HCT116 (cell line): ENCODE measurements at regions not wholly inside any gene's neighbourhood (a gene's known extent, or its start where the extent isn't known, plus 50 kb on each side); places are given as distances from the start of the nearest gene placed in this dataset.

ENCODE experiments used
- ATAC-seq: fragments of 200-7000 bp; cut with Tn5 transposase; 2 replicates; pipeline ENCODE4 v1.9.1; 2020; ENCODE audit warnings: mild to moderate bottlenecking, moderate library complexity
- BruUV-seq: library from RNA; stranded (reverse); fragments of 400-500 nt; replicated peaks from 2 replicates; lab custom pipeline; 2021; lab: Mats Ljungman, UMichigan
- CTCF ChIA-PET: fragments of 300-600 bp; sonication (Branson Sonifier 250); formaldehyde crosslinking; loops from one replicate; lab custom pipeline; 2021; ENCODE audit warnings: antibody characterized with exemption; lab: Charles Lee
- POLR2A ChIA-PET: fragments of 300-600, 350-600 bp; sonication (Branson Sonifier 250); formaldehyde crosslinking; loops from one replicate; lab custom pipeline; 2021; ENCODE audit warnings: antibody characterized with exemption; lab: Charles Lee
- RAD21 ChIA-PET, 2 experiments: fragments of 300-600 bp; sonication (Branson Sonifier 250); formaldehyde crosslinking; loops; one replicate each; lab custom pipeline; 2023; ENCODE audit warnings: low total read pairs in 2 of 2; ENCODE audit not compliant: uncharacterized antibody in 2 of 2, unreplicated experiment in 2 of 2, low non-redundant PET in 1 of 2; lab: Charles Lee
- DNase-seq: peaks from one replicate; pipeline ENCODE4 v3.0.0-alpha.2; 2010; ENCODE audit warnings: low read depth, low spot score
- H2AFZ ChIP-seq: fragments of 200-600 bp; shearing (Covaris generic), sonication (generic); 2 replicates; pipeline ENCODE4 v1.6.1; 2017; ENCODE audit warnings: low read depth, mixed run types, mixed read lengths, antibody characterized with exemption, low read length; ENCODE audit not compliant: poor library complexity, severe bottlenecking
- H3K27ac ChIP-seq: 2 replicates; pipeline ENCODE4 v1.5.1; 2012; ENCODE audit warnings: low read depth, low read length
- H3K27me3 ChIP-seq: fragments of 200-600 bp; sonication (generic); 2 replicates; pipeline ENCODE4 v1.6.1; 2016; ENCODE audit warnings: mixed run types, low read length, mixed read lengths; ENCODE audit not compliant: insufficient read depth
- H3K36me3 ChIP-seq, 2 experiments: fragments of 200-500 bp in 1 of 2; fragments of 200-600 bp in 1 of 2; sonication (Bioruptor generic) in 1 of 2; sonication (generic) in 1 of 2; 2 replicates each; pipeline versions ENCODE4 v1.5.1 to v1.6.1; 2014 to 2016; ENCODE audit warnings: low read length in 2 of 2, inconsistent platforms in 1 of 2, mixed read lengths in 1 of 2, mixed run types in 1 of 2; ENCODE audit not compliant: insufficient read depth in 2 of 2, control insufficient read depth in 1 of 2
- H3K4me1 ChIP-seq, 2 experiments: fragments of 200-600 bp in 1 of 2; sonication (generic) in 1 of 2; 2 replicates each; pipeline versions ENCODE4 v1.5.1 to v1.6.1; 2012 to 2017; ENCODE audit warnings: low read length in 2 of 2, inconsistent platforms in 1 of 2, mild to moderate bottlenecking in 1 of 2, mixed read lengths in 1 of 2, mixed run types in 1 of 2, moderate library complexity in 1 of 2; ENCODE audit not compliant: insufficient read depth in 2 of 2, control insufficient read depth in 1 of 2
- H3K4me2 ChIP-seq: fragments of 200-600 bp; sonication (generic); 2 replicates; pipeline ENCODE4 v1.6.1; 2017; ENCODE audit warnings: mixed run types, low read length, mixed read lengths
- H3K4me3 ChIP-seq, 2 experiments: fragments of 200-600 bp in 1 of 2; sonication (generic) in 1 of 2; replicated peaks in 1 of 2; 2 replicates each; pipeline ENCODE4 v1.5.1; 2011 to 2016; ENCODE audit warnings: low read length in 2 of 2, control low read depth in 1 of 2, low read depth in 1 of 2, mild to moderate bottlenecking in 1 of 2, mixed read lengths in 1 of 2, mixed run types in 1 of 2
- H3K79me2 ChIP-seq: fragments of 200-600 bp; sonication (generic); 2 replicates; pipeline ENCODE4 v1.6.1; 2017; ENCODE audit warnings: mild to moderate bottlenecking, mixed run types, low read length, moderate library complexity, mixed read lengths; ENCODE audit not compliant: insufficient read depth
- H3K9ac ChIP-seq: fragments of 200-600 bp; sonication (generic); 2 replicates; pipeline ENCODE4 v1.6.1; 2016; ENCODE audit warnings: low read length, mixed read lengths
- H3K9me2 ChIP-seq: fragments of 200-600 bp; sonication (generic), shearing (Covaris generic); 2 replicates; pipeline ENCODE4 v1.6.1; 2017; ENCODE audit warnings: mixed run types, mild to moderate bottlenecking, moderate library complexity; ENCODE audit not compliant: insufficient read depth
- H3K9me3 ChIP-seq, 2 experiments: fragments of 200-500 bp in 1 of 2; fragments of 200-600 bp in 1 of 2; sonication (Bioruptor generic) in 1 of 2; sonication (generic) in 1 of 2; 2 replicates each; pipeline ENCODE4 v1.6.1; 2014 to 2017; ENCODE audit warnings: low read length in 2 of 2, mixed read lengths in 2 of 2, inconsistent platforms in 1 of 2, low read depth in 1 of 2, mild to moderate bottlenecking in 1 of 2, mixed run types in 1 of 2, moderate library complexity in 1 of 2; ENCODE audit not compliant: control insufficient read depth in 1 of 2, insufficient read depth in 1 of 2
- H4K20me1 ChIP-seq: fragments of 200-600 bp; sonication (generic), shearing (Covaris generic); 2 replicates; pipeline ENCODE4 v1.6.1; 2017; ENCODE audit warnings: mixed run types, mild to moderate bottlenecking, moderate library complexity; ENCODE audit not compliant: insufficient read depth
- ATF3 ChIP-seq: IDR thresholded peaks from 2 replicates; pipeline ENCODE4 v1.6.1; 2012
- CBX3 ChIP-seq: IDR thresholded peaks from 2 replicates; pipeline ENCODE4 v1.6.1; 2012; ENCODE audit warnings: low read depth
- CTCF ChIP-seq, 3 experiments: fragments of 200-600 bp in 1 of 3; sonication (generic) in 1 of 3; IDR thresholded peaks in 2 of 3; conservative IDR thresholded peaks in 1 of 3; 2 replicates each; pipeline ENCODE4 v1.5.1; 2012 to 2017; ENCODE audit warnings: low read depth in 2 of 3, low read length in 2 of 3, antibody characterized with exemption in 1 of 3, borderline replicate concordance in 1 of 3, control low read depth in 1 of 3, mild to moderate bottlenecking in 1 of 3, mixed read lengths in 1 of 3, mixed run types in 1 of 3, moderate library complexity in 1 of 3; ENCODE audit not compliant: insufficient read depth in 1 of 3
- EGR1 ChIP-seq: IDR thresholded peaks from 2 replicates; pipeline ENCODE4 v1.6.1; 2012; ENCODE audit warnings: low read depth
- EZH2 ChIP-seq: fragments of 200-600 bp; sonication (generic); IDR thresholded peaks from 2 replicates; pipeline ENCODE4 v1.6.1; 2017; ENCODE audit warnings: antibody characterized with exemption, mixed run types
- JUND ChIP-seq: IDR thresholded peaks from 2 replicates; pipeline ENCODE4 v1.6.1; 2012
- MAX ChIP-seq: IDR thresholded peaks from 2 replicates; pipeline ENCODE4 v1.6.1; 2012
- POLR2A ChIP-seq: IDR thresholded peaks from 2 replicates; pipeline ENCODE4 v1.7.0; 2011; ENCODE audit warnings: borderline replicate concordance; ENCODE audit not compliant: insufficient read depth, insufficient read length; ENCODE audit errors: extremely low read depth
- POLR2AphosphoS5 ChIP-seq: IDR thresholded peaks from 2 replicates; pipeline ENCODE4 v1.6.1; 2011; ENCODE audit warnings: mild to moderate bottlenecking, low read depth, low read length, moderate library complexity
- SIN3A ChIP-seq: IDR thresholded peaks from 2 replicates; pipeline ENCODE4 v1.6.1; 2012; ENCODE audit warnings: low read depth
- TCF7L2 ChIP-seq: IDR thresholded peaks from 2 replicates; pipeline ENCODE4 v1.7.0; 2011; ENCODE audit warnings: borderline replicate concordance, inconsistent platforms; ENCODE audit not compliant: insufficient read depth, insufficient read length; ENCODE audit errors: extremely low read depth
- YY1 ChIP-seq: IDR thresholded peaks from 2 replicates; pipeline ENCODE4 v1.6.1; 2011; ENCODE audit warnings: low read length, low read depth, moderate library complexity, mild to moderate bottlenecking; ENCODE audit not compliant: insufficient replicate concordance; ENCODE audit errors: extremely low read depth
- ZBTB33 ChIP-seq: IDR thresholded peaks from 2 replicates; pipeline ENCODE4 v1.6.1; 2011; ENCODE audit warnings: mild to moderate bottlenecking, low read length, moderate library complexity; ENCODE audit not compliant: insufficient replicate concordance; ENCODE audit errors: extremely low read depth
- ZFX ChIP-seq: fragments of 450-650 bp; IDR thresholded peaks from 2 replicates; pipeline ENCODE4 v1.6.1; 2017
- ZNF274 ChIP-seq: fragments of 200-500 bp; sonication (Bioruptor generic); IDR thresholded peaks from 2 replicates; pipeline ENCODE4 v1.6.1; 2014; ENCODE audit warnings: mild to moderate bottlenecking, low read depth, low read length, inconsistent platforms
- intact Hi-C: fragments of 100-400 bp; cut with micrococcal nuclease; formaldehyde crosslinking; loops from 2 replicates; pipeline ENCODE4 v1.10.0; 2022

DNA sequence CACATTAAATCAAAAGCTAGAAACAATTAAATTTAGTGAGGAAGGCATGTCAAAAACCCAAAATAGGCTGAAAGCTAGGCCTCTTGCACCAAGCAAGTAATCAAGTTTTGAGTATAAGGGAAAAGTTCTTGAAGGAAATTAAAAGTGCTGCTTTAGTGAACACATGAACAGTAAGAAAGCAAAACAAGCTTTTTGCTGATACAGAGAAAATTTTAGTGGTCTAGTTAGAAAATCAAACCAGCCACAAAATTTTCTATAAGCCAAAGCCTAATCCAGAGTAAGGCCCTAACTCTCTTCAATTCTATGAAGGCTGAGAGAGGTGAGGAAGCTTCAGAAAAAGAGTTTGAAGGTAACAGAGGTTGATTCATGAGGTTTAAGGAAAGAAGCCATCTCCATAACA lies 116.2 kb downstream of the CYB561 start:
- Histone ChIP-seq H3K9ac (no peak overlapping the region), H3K4me1 (no peaks in the 10 kb centered on the region), H3K79me2 (no peaks in the 10 kb centered on the region), H3K9me2 (no peaks in the 10 kb centered on the region), H3K9me3 (no peaks in the 10 kb centered on the region), H3K4me2 (no peak overlapping the region), H3K27ac (no peak overlapping the region), H4K20me1 (no peaks in the 10 kb centered on the region), H2AFZ (no peak overlapping the region), H3K27me3 (no peaks in the 10 kb centered on the region), H3K36me3 (no peaks in the 10 kb centered on the region), H3K4me3 (no peak overlapping the region)
- ATAC-seq = no peak
- DNase-seq = no peak
- intact Hi-C loops = no loop called here
- ChIA-PET CTCF (no interaction called here), RAD21 (no interaction called here), POLR2A (no interaction called here)
- TF ChIP-seq ATF3 (no peak), POLR2AphosphoS5 (no peak), POLR2A (no peak), SIN3A (no peak), ZFX (no peak), EGR1 (no peak), ZBTB33 (no peak), MAX (no peak), JUND (no peak), YY1 (no peak), EZH2 (no peak), CBX3 (no peak), ZNF274 (no peak), CTCF (IDR thresholded peaks at IDR 0.05 in 2 of 3, conservative IDR thresholded peaks at IDR 0.05 in 1 of 3; ENCODE audit: borderline replicate concordance in 1 of 3, insufficient read depth in 1 of 3, low read depth in 2 of 3, low read length in 2 of 3) (no peak), TCF7L2 (no peak)
- no TSS peak for BruUV-seq
